MM.1S (cell line): ENCODE measurements at regions not wholly inside any gene's neighbourhood (a gene's known extent, or its start where the extent isn't known, plus 50 kb on each side); places are given as distances from the start of the nearest gene placed in this dataset.

Source experiments
- DNase-seq: peaks from one replicate; pipeline ENCODE4 v3.0.0-alpha.2; 2015
- H2AFZ ChIP-seq: fragments of 300-600 bp; sonication (generic); 2 replicates; pipeline ENCODE4 v1.6.0; 2016; ENCODE audit warnings: antibody characterized with exemption, low read length
- H3F3A ChIP-seq: fragments of 300-600 bp; sonication (generic); 2 replicates; pipeline ENCODE4 v1.6.1; 2016; ENCODE audit warnings: mild to moderate bottlenecking, antibody characterized with exemption, low read length, moderate library complexity, mixed read lengths; ENCODE audit not compliant: insufficient read depth
- H3K27ac ChIP-seq: fragments of 300-600 bp; sonication (generic); 2 replicates; pipeline ENCODE4 v1.5.1; 2016; ENCODE audit warnings: mild to moderate bottlenecking, low read length
- H3K27me3 ChIP-seq: fragments of 300-600 bp; sonication (generic); replicated peaks from 2 replicates; pipeline ENCODE4 v1.6.0; 2016; ENCODE audit warnings: low read length; ENCODE audit not compliant: insufficient read depth
- H3K36me3 ChIP-seq: fragments of 300-600 bp; sonication (generic); replicated peaks from 2 replicates; pipeline ENCODE4 v1.6.1; 2016; ENCODE audit warnings: mild to moderate bottlenecking, low read length, mixed read lengths; ENCODE audit not compliant: insufficient read depth
- H3K4me1 ChIP-seq: fragments of 300-600 bp; sonication (generic); 2 replicates; pipeline ENCODE4 v1.6.1; 2016; ENCODE audit warnings: low read length, mixed read lengths
- H3K4me2 ChIP-seq: fragments of 300-600 bp; sonication (generic); 2 replicates; pipeline ENCODE4 v1.6.0; 2016; ENCODE audit warnings: low read depth, low read length
- H3K4me3 ChIP-seq: fragments of 300-600 bp; sonication (generic); 2 replicates; pipeline ENCODE4 v1.5.1; 2016; ENCODE audit warnings: low read length, mixed read lengths
- H3K79me2 ChIP-seq: fragments of 300-600 bp; sonication (generic); 2 replicates; pipeline ENCODE4 v1.6.1; 2016; ENCODE audit warnings: mixed run types, low read length, mixed read lengths
- H3K9ac ChIP-seq: fragments of 300-600 bp; sonication (generic); 2 replicates; pipeline ENCODE4 v1.6.1; 2016; ENCODE audit warnings: low read length, mixed read lengths
- H3K9me2 ChIP-seq: fragments of 300-600 bp; sonication (generic); replicated peaks from 2 replicates; pipeline ENCODE4 v1.6.1; 2016; ENCODE audit warnings: mild to moderate bottlenecking, low read length, mixed read lengths; ENCODE audit not compliant: insufficient read depth
- H3K9me3 ChIP-seq: fragments of 300-600 bp; sonication (generic); replicated peaks from 2 replicates; pipeline ENCODE4 v1.6.1; 2016; ENCODE audit warnings: mild to moderate bottlenecking, low read length, mixed read lengths; ENCODE audit not compliant: insufficient read depth
- H4K20me1 ChIP-seq: fragments of 300-600 bp; sonication (generic); 2 replicates; pipeline ENCODE4 v1.6.1; 2016; ENCODE audit warnings: mild to moderate bottlenecking, low read length, moderate library complexity, mixed read lengths; ENCODE audit not compliant: insufficient read depth
- EZH2 ChIP-seq: fragments of 300-600 bp; sonication (generic); optimal IDR thresholded peaks from 2 replicates; pipeline ENCODE3; 2017; ENCODE audit warnings: low read depth, mild to moderate bottlenecking, antibody characterized with exemption, low read length, mixed read lengths
- EZH2phosphoT487 ChIP-seq: fragments of 300-600 bp; sonication (generic); IDR thresholded peaks from 2 replicates; pipeline ENCODE4 v1.6.1; 2018; ENCODE audit warnings: antibody characterized with exemption, low read length
- TF ChIP-seq, protein P1 (sequence below): fragments of 300-600 bp; sonication (generic); IDR thresholded peaks from 2 replicates; pipeline ENCODE4 v1.5.1; 2016; ENCODE audit warnings: antibody characterized with exemption, low read length, mixed read lengths

DNA sequence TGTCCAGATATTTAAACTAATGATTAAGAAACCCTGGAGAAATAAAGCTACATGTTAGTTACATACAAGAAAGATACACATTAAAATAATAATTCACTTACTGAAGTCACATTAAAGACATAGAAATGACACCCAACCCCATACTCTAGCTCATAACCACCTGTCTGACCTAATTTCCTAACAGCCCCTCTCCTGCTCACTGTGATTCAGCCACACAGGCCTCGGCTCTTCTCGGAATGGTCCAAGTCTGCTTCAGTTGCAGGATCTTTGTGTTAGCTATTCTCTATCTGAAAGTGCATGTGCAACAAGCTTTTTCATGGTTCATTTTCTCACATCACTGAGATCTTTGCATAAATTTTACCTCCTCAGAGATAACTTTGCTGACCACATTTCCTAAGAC is 209.8 kb downstream of the TM2D1 start:
- no peak overlapping the region for H3K4me3 ChIP-seq

More for the DNA sequence above, 209.8 kb downstream of the TM2D1 start:
- TF ChIP-seq, protein P1, sequence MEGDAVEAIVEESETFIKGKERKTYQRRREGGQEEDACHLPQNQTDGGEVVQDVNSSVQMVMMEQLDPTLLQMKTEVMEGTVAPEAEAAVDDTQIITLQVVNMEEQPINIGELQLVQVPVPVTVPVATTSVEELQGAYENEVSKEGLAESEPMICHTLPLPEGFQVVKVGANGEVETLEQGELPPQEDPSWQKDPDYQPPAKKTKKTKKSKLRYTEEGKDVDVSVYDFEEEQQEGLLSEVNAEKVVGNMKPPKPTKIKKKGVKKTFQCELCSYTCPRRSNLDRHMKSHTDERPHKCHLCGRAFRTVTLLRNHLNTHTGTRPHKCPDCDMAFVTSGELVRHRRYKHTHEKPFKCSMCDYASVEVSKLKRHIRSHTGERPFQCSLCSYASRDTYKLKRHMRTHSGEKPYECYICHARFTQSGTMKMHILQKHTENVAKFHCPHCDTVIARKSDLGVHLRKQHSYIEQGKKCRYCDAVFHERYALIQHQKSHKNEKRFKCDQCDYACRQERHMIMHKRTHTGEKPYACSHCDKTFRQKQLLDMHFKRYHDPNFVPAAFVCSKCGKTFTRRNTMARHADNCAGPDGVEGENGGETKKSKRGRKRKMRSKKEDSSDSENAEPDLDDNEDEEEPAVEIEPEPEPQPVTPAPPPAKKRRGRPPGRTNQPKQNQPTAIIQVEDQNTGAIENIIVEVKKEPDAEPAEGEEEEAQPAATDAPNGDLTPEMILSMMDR = no peak
- TF ChIP-seq EZH2 (no peak), EZH2phosphoT487 (no peak)
- Histone ChIP-seq H4K20me1 (no peaks in the 10 kb centered on the region), H3K27ac (no peak overlapping the region), H3K4me1 (peaks cover 3% of the 10 kb centered on the region; the same call in 1 of the 2 replicates), H3K9ac (no peak overlapping the region), H3K27me3 (no peaks in the 10 kb centered on the region), H3K4me2 (no peak overlapping the region), H3K9me2 (no peaks in the 10 kb centered on the region), H3F3A (no peaks in the 10 kb centered on the region), H3K79me2 (no peaks in the 10 kb centered on the region), H3K9me3 (no peaks in the 10 kb centered on the region), H3K36me3 (no peaks in the 10 kb centered on the region), H2AFZ (no peak overlapping the region)
- no peak for DNase-seq
